IMR-90 (cell line): ENCODE measurements at regions not wholly inside any gene's neighbourhood (a gene's known extent, or its start where the extent isn't known, plus 50 kb on each side); places are given as distances from the start of the nearest gene placed in this dataset.

Experiments
- ATAC-seq: fragments of 200-7000 bp; cut with Tn5 transposase; 2 replicates; pipeline ENCODE4 v1.9.1; 2020; ENCODE audit warnings: low read depth, mild to moderate bottlenecking, moderate library complexity
- BruUV-seq: library from RNA; stranded (reverse); fragments of 400-500 nt; replicated peaks from 2 replicates; lab custom pipeline; 2021; lab: Mats Ljungman, UMichigan
- CTCF ChIA-PET: fragments of 300-600 bp; formaldehyde crosslinking; extraction: SDS; loops from one replicate; lab custom pipeline; 2021; ENCODE audit warnings: antibody characterized with exemption; lab: Yijun Ruan, JAX
- POLR2A ChIA-PET: fragments of 300-600 bp; sonication (Branson Sonifier 250); formaldehyde crosslinking; loops from one replicate; lab custom pipeline; 2022; ENCODE audit warnings: antibody characterized with exemption; ENCODE audit not compliant: unreplicated experiment; lab: Charles Lee
- DNase-seq: peaks from one replicate; pipeline ENCODE4 v3.0.0; 2013
- H2AFZ ChIP-seq: replicated peaks from 2 replicates; pipeline ENCODE3; 2013; ENCODE audit warnings: low read length, mild to moderate bottlenecking; ENCODE audit not compliant: poor library complexity
- H2AK5ac ChIP-seq: 2 replicates; pipeline ENCODE4 v1.6.1; 2013; ENCODE audit warnings: low read depth, low read length, inconsistent platforms
- H2AK9ac ChIP-seq: replicated peaks from 2 replicates; pipeline ENCODE3; 2013; ENCODE audit warnings: mild to moderate bottlenecking, low read depth, low read length, moderate library complexity; ENCODE audit not compliant: poor library complexity
- H2BK120ac ChIP-seq: 2 replicates; pipeline ENCODE4 v1.6.1; 2013; ENCODE audit warnings: low read depth, low read length, inconsistent platforms
- H2BK15ac ChIP-seq: 3 replicates; pipeline ENCODE4 v1.6.1; 2013; ENCODE audit warnings: low read depth, low read length, inconsistent platforms
- H2BK20ac ChIP-seq: 2 replicates; pipeline ENCODE4 v1.6.1; 2013; ENCODE audit warnings: low read depth, mild to moderate bottlenecking, inconsistent platforms, low read length, moderate library complexity
- H2BK5ac ChIP-seq: 2 replicates; pipeline ENCODE4 v1.6.1; 2013; ENCODE audit warnings: mild to moderate bottlenecking, low read depth, low read length, inconsistent platforms; ENCODE audit not compliant: poor library complexity, severe bottlenecking
- H3K14ac ChIP-seq: replicated peaks from 2 replicates; pipeline ENCODE4 v1.6.1; 2013; ENCODE audit warnings: low read depth, low read length, inconsistent platforms
- H3K18ac ChIP-seq: 2 replicates; pipeline ENCODE4 v1.6.1; 2013; ENCODE audit warnings: low read depth, low read length, control low read depth
- H3K23ac ChIP-seq: 2 replicates; pipeline ENCODE4 v1.6.1; 2013; ENCODE audit warnings: low read depth, low read length, inconsistent platforms
- H3K27ac ChIP-seq: 2 replicates; pipeline ENCODE4 v1.5.1; 2013; ENCODE audit warnings: mild to moderate bottlenecking, control low read depth, low read length; ENCODE audit not compliant: insufficient read depth
- H3K27me3 ChIP-seq: 2 replicates; pipeline ENCODE4 v1.6.1; 2013; ENCODE audit warnings: low read length; ENCODE audit not compliant: control insufficient read depth, insufficient read depth
- H3K36me3 ChIP-seq: 2 replicates; pipeline ENCODE4 v1.6.1; 2013; ENCODE audit warnings: low read length, mixed read lengths; ENCODE audit not compliant: control insufficient read depth, insufficient read depth
- H3K4ac ChIP-seq: 2 replicates; pipeline ENCODE4 v1.6.1; 2013; ENCODE audit warnings: low read depth, low read length, inconsistent platforms
- H3K4me1 ChIP-seq: 2 replicates; pipeline ENCODE4 v1.6.1; 2013; ENCODE audit warnings: low read length, mixed read lengths; ENCODE audit not compliant: control insufficient read depth, insufficient read depth
- H3K4me2 ChIP-seq: 2 replicates; pipeline ENCODE4 v1.6.1; 2013; ENCODE audit warnings: low read depth, mild to moderate bottlenecking, control low read depth, low read length, moderate library complexity
- H3K4me3 ChIP-seq: 2 replicates; pipeline ENCODE4 v1.5.1; 2013; ENCODE audit warnings: low read depth, mild to moderate bottlenecking, control low read depth, low read length, moderate library complexity; ENCODE audit not compliant: insufficient read depth
- H3K56ac ChIP-seq: 2 replicates; pipeline ENCODE4 v1.6.1; 2013; ENCODE audit warnings: low read length, inconsistent platforms; ENCODE audit not compliant: insufficient read depth; ENCODE audit errors: extremely low read depth
- H3K79me1 ChIP-seq, 2 experiments: 2 replicates each; pipeline ENCODE4 v1.6.1; 2013; ENCODE audit warnings: low read length in 2 of 2, inconsistent platforms in 1 of 2, low read depth in 1 of 2
- H3K9ac ChIP-seq: 2 replicates; pipeline ENCODE4 v1.6.1; 2013; ENCODE audit warnings: low read depth, low read length, control low read depth
- H3K9me1 ChIP-seq: 2 replicates; pipeline ENCODE4 v1.6.1; 2013; ENCODE audit warnings: low read length, inconsistent platforms; ENCODE audit not compliant: insufficient read depth
- H3K9me3 ChIP-seq: 2 replicates; pipeline ENCODE4 v1.6.1; 2013; ENCODE audit warnings: low read length; ENCODE audit not compliant: control insufficient read depth, insufficient read depth
- H4K20me1 ChIP-seq: 2 replicates; pipeline ENCODE4 v1.6.1; 2013; ENCODE audit warnings: low read length, inconsistent platforms; ENCODE audit not compliant: insufficient read depth
- H4K5ac ChIP-seq: 2 replicates; pipeline ENCODE4 v1.6.1; 2013; ENCODE audit warnings: mild to moderate bottlenecking, low read depth, low read length, control low read depth
- H4K8ac ChIP-seq, 2 experiments: 2 replicates each; pipeline ENCODE4 v1.6.1; 2013; ENCODE audit warnings: low read depth in 2 of 2, low read length in 2 of 2, control low read depth in 1 of 2, inconsistent platforms in 1 of 2
- H4K91ac ChIP-seq: 2 replicates; pipeline ENCODE4 v1.6.1; 2013; ENCODE audit warnings: low read depth, low read length, inconsistent platforms; ENCODE audit not compliant: insufficient read depth
- BHLHE40 ChIP-seq: fragments of 150-350 bp; IDR thresholded peaks from 2 replicates; pipeline ENCODE4 v1.6.1; 2016; ENCODE audit warnings: mild to moderate bottlenecking, low read depth, low read length
- CEBPB ChIP-seq: IDR thresholded peaks from 2 replicates; pipeline ENCODE4 v1.6.1; 2012; ENCODE audit warnings: low read depth, low read length, improper control_type of control experiment
- CHD1 ChIP-seq: IDR thresholded peaks from 2 replicates; pipeline ENCODE4 v1.6.1; 2012; ENCODE audit warnings: low read depth, low read length, improper control_type of control experiment
- CTCF ChIP-seq: conservative IDR thresholded peaks from 2 replicates; pipeline ENCODE4 v1.5.1; 2012; ENCODE audit warnings: mild to moderate bottlenecking, low read depth, low read length, improper control_type of control experiment
- ELK1 ChIP-seq: fragments of 150-350 bp; IDR thresholded peaks from 2 replicates; pipeline ENCODE4 v1.6.1; 2016; ENCODE audit warnings: low read depth, mild to moderate bottlenecking, low read length, moderate library complexity, borderline replicate concordance
- FOS ChIP-seq: fragments of 150-350 bp; IDR thresholded peaks from 2 replicates; pipeline ENCODE4 v1.6.1; 2016; ENCODE audit warnings: low read depth, low read length
- MAFK ChIP-seq: IDR thresholded peaks from 2 replicates; pipeline ENCODE4 v1.6.1; 2012; ENCODE audit warnings: low read depth, low read length, improper control_type of control experiment
- MXI1 ChIP-seq: IDR thresholded peaks from 2 replicates; pipeline ENCODE4 v1.6.1; 2012; ENCODE audit warnings: low read depth, mild to moderate bottlenecking, low read length, moderate library complexity, borderline replicate concordance
- NFE2L2 ChIP-seq: fragments of 150-350 bp; IDR thresholded peaks from 2 replicates; pipeline ENCODE4 v1.6.1; 2016; ENCODE audit warnings: low read depth, mild to moderate bottlenecking, low read length
- POLR2A ChIP-seq: IDR thresholded peaks from 2 replicates; pipeline ENCODE4 v1.6.1; 2012; ENCODE audit warnings: mild to moderate bottlenecking, low read depth, low read length
- RAD21 ChIP-seq: IDR thresholded peaks from 2 replicates; pipeline ENCODE4 v1.6.1; 2012; ENCODE audit warnings: low read length, improper control_type of control experiment
- RCOR1 ChIP-seq: IDR thresholded peaks from 2 replicates; pipeline ENCODE4 v1.6.1; 2012; ENCODE audit warnings: mild to moderate bottlenecking, low read length, improper control_type of control experiment; ENCODE audit not compliant: insufficient replicate concordance
- RFX5 ChIP-seq: IDR thresholded peaks from 2 replicates; pipeline ENCODE4 v1.8.0; 2012; ENCODE audit warnings: low read depth, mild to moderate bottlenecking, low read length, moderate library complexity
- SMC3 ChIP-seq: fragments of 150-350 bp; IDR thresholded peaks from 2 replicates; pipeline ENCODE4 v1.6.1; 2016; ENCODE audit warnings: low read depth, mild to moderate bottlenecking, antibody characterized with exemption, low read length, moderate library complexity
- WGBS, 2 experiments: methylation state at CpG; one replicate each; pipeline versions ENCODE4 v1.1.5 to v1.1.7; 2013; ENCODE audit warnings: missing lambda C conversion rate in 2 of 2; ENCODE audit not compliant: insufficient read length in 1 of 2; ENCODE audit errors: extremely low coverage in 2 of 2; 5-methylcytosine and 5-hydroxymethylcytosine counted together
- dilution Hi-C: fragments of 300-500 bp; cut with HindIII; formaldehyde crosslinking; loops from one replicate; pipeline ENCODE4 v1.14.3; 2018; ENCODE audit warnings: low sequenced_read_pairs; ENCODE audit not compliant: unreplicated experiment
- in situ Hi-C: fragments of 300-500 bp; cut with MboI; formaldehyde crosslinking; loops from 3 replicates; pipeline ENCODE4 v1.14.3; 2019; ENCODE audit warnings: low sequenced_read_pairs, inconsistent platforms, mixed read lengths
- intact Hi-C: fragments of 100-400 bp; cut with micrococcal nuclease; formaldehyde crosslinking; loops from 2 replicates; pipeline ENCODE4 v1.10.0; 2022

GRCh38 chr21:41612674-41613532, 104.9 kb upstream of the TMPRSS2 start:
- peak overlapping the region; percentile 72 for H4K91ac ChIP-seq
- no peaks in the 10 kb centered on the region for H3K79me1 ChIP-seq
- peaks cover 19% of the 10 kb centered on the region for H3K4me1 ChIP-seq
- DNase-seq (peak; percentile 90), ATAC-seq (peak; percentile 66)
- no peak overlapping the region; the same call in 1 of the 2 replicates for H4K5ac ChIP-seq
- 76% methylated on average over 7 of the region's 21 CpGs; no CpG with 5 or more reads in 1 of the 2 experiments for WGBS, 2 experiments
- ChIA-PET CTCF (interaction anchor here (0.5 to 5.7 kb wide), 19 partner anchors 11 to 899 kb away, joined by 3 to 61 read pairs (median 4); no protein-coding TSS in a partner anchor), POLR2A (no interaction called here)
- H3K9ac ChIP-seq: no peak overlapping the region
- H3K4me3 ChIP-seq: no peak overlapping the region
- peak overlapping the region; percentile 77 for H2BK20ac ChIP-seq
- peak overlapping the region; percentile 6; the same call in 1 of the 2 replicates for H3K27ac ChIP-seq
- H3K36me3 ChIP-seq: no peaks in the 10 kb centered on the region
- H2AFZ ChIP-seq: peak overlapping the region; percentile 80
- H3K9me3 ChIP-seq: no peaks in the 10 kb centered on the region
- H3K27me3 ChIP-seq: peaks cover 7% of the 10 kb centered on the region
- H3K56ac ChIP-seq: no peak overlapping the region; the same call in 1 of the 2 replicates
- H3K9me1 ChIP-seq: peaks cover 15% of the 10 kb centered on the region
- H4K8ac ChIP-seq: peak overlapping the region in 1 of 2 experiments; percentile 17; a peak in 1 of 4 replicates
- H2BK5ac ChIP-seq: no peak overlapping the region
- dilution Hi-C loops: no loop called here
- no peak overlapping the region; the same call in 1 of the 2 replicates for H3K18ac ChIP-seq
- no peak overlapping the region; the same call in 1 of the 2 replicates for H3K23ac ChIP-seq
- H3K4ac ChIP-seq: peak overlapping the region; percentile 73
- H4K20me1 ChIP-seq: peaks cover 6% of the 10 kb centered on the region; the same call in 1 of the 2 replicates
- peak overlapping the region; percentile 2; the same call in 1 of the 3 replicates for H2BK15ac ChIP-seq
- H2AK9ac ChIP-seq: peak overlapping the region; percentile 22
- H3K4me2 ChIP-seq: peak overlapping the region; percentile 32; the same call in 1 of the 2 replicates
- in situ Hi-C loops: loop anchor here (5.0 to 10.0 kb wide), 2 partner anchors 204 to 502 kb away; no protein-coding TSS in a partner anchor
- BruUV-seq: no TSS peak
- peak overlapping the region; percentile 54 for H2BK120ac ChIP-seq
- peak overlapping the region; percentile 79 for H2AK5ac ChIP-seq
- 0 out of 2 replicates have a peak overlapping the region, but pooled peaks have one; percentile 10 for H3K14ac ChIP-seq
- intact Hi-C loops: loop anchor here (1.0 kb wide), 4 partner anchors 165 to 504 kb away; no protein-coding TSS in a partner anchor
- TF ChIP-seq CTCF (peak; percentile 73), POLR2A (no peak), NFE2L2 (no peak), SMC3 (peak; percentile 80), MAFK (no peak), FOS (no peak), RCOR1 (no peak), ELK1 (no peak), RAD21 (peak; percentile 75), MXI1 (no peak), CEBPB (no peak), RFX5 (no peak), BHLHE40 (no peak), CHD1 (no peak)
